Type B pancreatic cell (in vitro differentiated cells): ENCODE measurements at regions not wholly inside any gene's neighbourhood (a gene's known extent, or its start where the extent isn't known, plus 50 kb on each side); places are given as distances from the start of the nearest gene placed in this dataset.

Experiments used
- DNase-seq: peaks from one replicate; pipeline ENCODE4 v3.0.0; 2021; ENCODE audit warnings: mixed read lengths; ENCODE audit not compliant: unreplicated experiment; ENCODE audit errors: extremely low spot score
- H3K27ac Mint-ChIP-seq: 2 replicates; pipeline ENCODE4 v1.8.0; 2021; ENCODE audit warnings: mild to moderate bottlenecking, mixed read lengths
- H3K27me3 Mint-ChIP-seq: 2 replicates; pipeline ENCODE4 v1.8.0; 2021; ENCODE audit warnings: mixed read lengths
- H3K36me3 Mint-ChIP-seq: 2 replicates; pipeline ENCODE4 v1.8.0; 2021; ENCODE audit warnings: mixed read lengths
- H3K4me1 Mint-ChIP-seq: one replicate; pipeline ENCODE4 v1.8.0; 2021; ENCODE audit warnings: mixed read lengths; ENCODE audit not compliant: unreplicated experiment
- H3K4me3 Mint-ChIP-seq: 2 replicates; pipeline ENCODE4 v1.8.0; 2021; ENCODE audit warnings: mild to moderate bottlenecking, mixed read lengths
- H3K9me3 Mint-ChIP-seq: 2 replicates; pipeline ENCODE4 v1.8.0; 2021; ENCODE audit warnings: mixed read lengths
- TF ChIP-seq, protein P1 (sequence below): fragments of 200-600 bp; sonication (generic); conservative IDR thresholded peaks from 2 replicates; pipeline ENCODE4 v1.5.0; 2021; ENCODE audit warnings: antibody characterized with exemption, mild to moderate bottlenecking

DNA sequence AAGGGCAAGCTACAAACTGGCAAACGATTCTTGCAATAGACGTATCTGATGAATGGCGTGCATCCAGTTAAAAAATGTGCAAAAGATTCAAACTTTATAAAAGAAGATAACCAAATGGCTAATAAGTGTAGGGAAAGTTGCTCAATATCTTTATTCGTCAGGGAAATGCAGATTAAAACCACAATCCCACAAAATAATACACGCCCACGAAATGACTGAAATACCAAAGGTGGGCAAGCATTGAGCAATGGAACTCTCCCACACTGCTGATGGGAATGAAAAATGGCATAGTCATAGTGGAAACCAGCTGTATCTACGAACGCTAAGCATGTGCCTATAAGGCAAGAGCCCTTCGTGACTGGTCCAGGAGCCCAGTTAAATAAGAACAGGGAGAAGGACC, 168.6 kb upstream of the SIX2 start:
- DNase-seq = no peak
- TF ChIP-seq, protein P1, sequence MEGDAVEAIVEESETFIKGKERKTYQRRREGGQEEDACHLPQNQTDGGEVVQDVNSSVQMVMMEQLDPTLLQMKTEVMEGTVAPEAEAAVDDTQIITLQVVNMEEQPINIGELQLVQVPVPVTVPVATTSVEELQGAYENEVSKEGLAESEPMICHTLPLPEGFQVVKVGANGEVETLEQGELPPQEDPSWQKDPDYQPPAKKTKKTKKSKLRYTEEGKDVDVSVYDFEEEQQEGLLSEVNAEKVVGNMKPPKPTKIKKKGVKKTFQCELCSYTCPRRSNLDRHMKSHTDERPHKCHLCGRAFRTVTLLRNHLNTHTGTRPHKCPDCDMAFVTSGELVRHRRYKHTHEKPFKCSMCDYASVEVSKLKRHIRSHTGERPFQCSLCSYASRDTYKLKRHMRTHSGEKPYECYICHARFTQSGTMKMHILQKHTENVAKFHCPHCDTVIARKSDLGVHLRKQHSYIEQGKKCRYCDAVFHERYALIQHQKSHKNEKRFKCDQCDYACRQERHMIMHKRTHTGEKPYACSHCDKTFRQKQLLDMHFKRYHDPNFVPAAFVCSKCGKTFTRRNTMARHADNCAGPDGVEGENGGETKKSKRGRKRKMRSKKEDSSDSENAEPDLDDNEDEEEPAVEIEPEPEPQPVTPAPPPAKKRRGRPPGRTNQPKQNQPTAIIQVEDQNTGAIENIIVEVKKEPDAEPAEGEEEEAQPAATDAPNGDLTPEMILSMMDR = no peak
- H3K36me3 Mint-ChIP-seq = no peaks in the 10 kb centered on the region
- H3K27ac Mint-ChIP-seq = no peak overlapping the region
- H3K27me3 Mint-ChIP-seq = peaks cover 43% of the 10 kb centered on the region
- H3K4me3 Mint-ChIP-seq = no peak overlapping the region
- H3K4me1 Mint-ChIP-seq = peaks cover 8% of the 10 kb centered on the region
- H3K9me3 Mint-ChIP-seq = peaks cover 13% of the 10 kb centered on the region

- TF ChIP-seq, protein P1 = no peak
- Mint-ChIP-seq H3K27ac (no peak overlapping the region), H3K9me3 (peaks cover 13% of the 10 kb centered on the region), H3K4me3 (no peak overlapping the region), H3K4me1 (peaks cover 18% of the 10 kb centered on the region), H3K27me3 (peaks cover 53% of the 10 kb centered on the region), H3K36me3 (no peaks in the 10 kb centered on the region)
- no peak for DNase-seq
These were observed 167.1 kb upstream of the SIX2 start for GRCh38 chr2:45176390-45176789.

GRCh38 chr2:45173513-45173912, 164.3 kb upstream of the SIX2 start:
- no peak for DNase-seq
- peaks cover 9% of the 10 kb centered on the region for H3K9me3 Mint-ChIP-seq
- H3K36me3 Mint-ChIP-seq = no peaks in the 10 kb centered on the region
- H3K27me3 Mint-ChIP-seq = peaks cover 61% of the 10 kb centered on the region
- no peak overlapping the region for H3K27ac Mint-ChIP-seq
- H3K4me1 Mint-ChIP-seq = peaks cover 29% of the 10 kb centered on the region
- no peak overlapping the region for H3K4me3 Mint-ChIP-seq
- TF ChIP-seq, protein P1 = no peak

DNA sequence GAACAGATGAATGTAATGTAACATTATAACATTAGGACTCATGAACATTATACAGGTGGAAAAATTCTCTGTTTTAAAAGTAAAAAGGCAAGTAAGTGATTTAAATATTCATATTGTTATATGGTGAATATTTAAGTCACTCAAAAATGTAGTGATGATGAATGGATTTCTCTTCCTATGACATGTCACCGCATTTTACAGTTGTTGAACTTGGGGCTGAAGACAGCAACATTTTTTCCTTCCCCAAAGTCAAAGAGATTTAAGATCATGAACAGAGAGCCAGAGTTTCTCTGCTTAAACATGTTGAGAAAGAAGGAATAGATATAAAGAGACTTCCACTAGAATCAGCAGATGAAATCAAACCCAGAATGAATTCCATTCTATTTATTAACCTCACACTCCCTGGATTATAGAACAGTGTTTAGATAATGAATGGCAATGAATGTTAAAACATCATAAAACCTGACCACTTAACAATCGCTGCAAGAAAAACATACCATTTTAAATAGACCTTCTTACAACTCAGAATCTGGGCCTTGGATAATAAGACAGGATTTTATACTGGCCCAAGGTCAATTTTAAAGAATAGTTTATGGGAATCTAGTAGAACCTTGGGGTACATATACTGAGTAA, 163.6 kb upstream of the SIX2 start:
- Mint-ChIP-seq H3K4me3 (no peak overlapping the region), H3K36me3 (no peaks in the 10 kb centered on the region), H3K4me1 (peaks cover 35% of the 10 kb centered on the region), H3K27me3 (peaks cover 68% of the 10 kb centered on the region), H3K9me3 (peaks cover 9% of the 10 kb centered on the region), H3K27ac (no peak overlapping the region)
- TF ChIP-seq, protein P1 = no peak
- no peak for DNase-seq

- H3K27me3 Mint-ChIP-seq = peaks cover 75% of the 10 kb centered on the region
- H3K9me3 Mint-ChIP-seq = peaks cover 9% of the 10 kb centered on the region
- no peak overlapping the region for H3K27ac Mint-ChIP-seq
- no peaks in the 10 kb centered on the region for H3K36me3 Mint-ChIP-seq
- no peak overlapping the region for H3K4me3 Mint-ChIP-seq
- DNase-seq = no peak
- peaks cover 30% of the 10 kb centered on the region for H3K4me1 Mint-ChIP-seq
- TF ChIP-seq, protein P1 = no peak
These were observed 162.9 kb upstream of the SIX2 start for GRCh38 chr2:45172142-45172541.

GRCh38 chr2:45171136-45171501, 161.9 kb upstream of the SIX2 start:
- no peak for DNase-seq
- Mint-ChIP-seq H3K36me3 (no peaks in the 10 kb centered on the region), H3K4me3 (peak overlapping the region; percentile 77), H3K27ac (no peak overlapping the region), H3K27me3 (peaks cover 76% of the 10 kb centered on the region), H3K9me3 (peaks cover under 1% of the 10 kb centered on the region), H3K4me1 (peaks cover 30% of the 10 kb centered on the region)
- TF ChIP-seq, protein P1 = no peak
